Tibial nerve (tissue), 3 donors: ENCODE measurements at regions not wholly inside any gene's neighbourhood (a gene's known extent, or its start where the extent isn't known, plus 50 kb on each side); places are given as distances from the start of the nearest gene placed in this dataset.

Source experiments
- CTCF ChIP-seq, 5 experiments: fragments of 200-600 bp in 3 of 5; fragments of 450-650 bp in 2 of 5; sonication (generic) in 3 of 5; IDR thresholded peaks; one replicate each; pipeline ENCODE4 v1.5.1; 2016 to 2019; ENCODE audit warnings: antibody characterized with exemption in 5 of 5, mild to moderate bottlenecking in 3 of 5, moderate library complexity in 2 of 5
- POLR2A ChIP-seq, 2 donors: fragments of 450-650 bp; IDR thresholded peaks; one replicate each; pipeline ENCODE4 v1.6.1; 2017; ENCODE audit warnings: antibody characterized with exemption in 2 of 2, mild to moderate bottlenecking in 2 of 2, moderate library complexity in 2 of 2

GRCh38 chr14:38524636-38525509, 269.0 kb upstream of the CLEC14A start:
- TF ChIP-seq POLR2A (IDR thresholded peaks at IDR 0.05) (no peak), CTCF (IDR thresholded peaks at IDR 0.05) (no peak)
